HG02759 (cell line): ENCODE measurements at regions not wholly inside any gene's neighbourhood (a gene's known extent, or its start where the extent isn't known, plus 50 kb on each side); places are given as distances from the start of the nearest gene placed in this dataset.
A peak's percentile ranks its signal among the peaks of the same experiment; 100 is the strongest.

Source experiments
- ATAC-seq: cut with Tn5 transposase; IDR thresholded peaks from one replicate; pipeline ENCODE4 v1.9.1; 2021; ENCODE audit warnings: mild to moderate bottlenecking, moderate library complexity; ENCODE audit not compliant: unreplicated experiment

GRCh38 chr6:139569566-139569965 lies 195.1 kb upstream of the CITED2 start:
- no peak for ATAC-seq

GRCh38 chr6:139568956-139569538 lies 194.6 kb upstream of the CITED2 start:
- no peak for ATAC-seq

- ATAC-seq = no peak
Observed at GRCh38 chr6:139568151-139568955, 193.9 kb upstream of the CITED2 start.

GRCh38 chr6:139567095-139567494 lies 192.6 kb upstream of the CITED2 start:
- no peak for ATAC-seq

- ATAC-seq = no peak
Observed at GRCh38 chr6:139565591-139565990, 191.1 kb upstream of the CITED2 start.

GRCh38 chr6:139557547-139557946 lies 183.1 kb upstream of the CITED2 start:
- no peak for ATAC-seq

GRCh38 chr6:139556532-139556931 lies 182.1 kb upstream of the CITED2 start:
- ATAC-seq = no peak

GRCh38 chr6:139553916-139554315 lies 179.5 kb upstream of the CITED2 start:
- ATAC-seq = no peak

GRCh38 chr6:139551376-139551775 lies 176.9 kb upstream of the CITED2 start:
- ATAC-seq = no peak

- ATAC-seq = no peak
Observed at GRCh38 chr6:139550361-139550760, 175.9 kb upstream of the CITED2 start.

- ATAC-seq = no peak
Observed at GRCh38 chr6:139549561-139550070, 175.2 kb upstream of the CITED2 start.

GRCh38 chr6:139547804-139548203 lies 173.4 kb upstream of the CITED2 start:
- ATAC-seq = no peak

GRCh38 chr6:139547122-139547776 lies 172.8 kb upstream of the CITED2 start:
- ATAC-seq = no peak

- ATAC-seq = no peak
Observed at GRCh38 chr6:139546106-139546472, 171.6 kb upstream of the CITED2 start.

GRCh38 chr6:139545206-139546105 lies 171.0 kb upstream of the CITED2 start:
- no peak for ATAC-seq

GRCh38 chr6:139544701-139545057 lies 170.2 kb upstream of the CITED2 start:
- no peak for ATAC-seq

- ATAC-seq = no peak
Observed at GRCh38 chr6:139542351-139542750, 167.9 kb upstream of the CITED2 start.

- ATAC-seq = no peak
Observed at GRCh38 chr6:139540894-139541293, 166.4 kb upstream of the CITED2 start.

- peak; percentile 73 for ATAC-seq
Observed at GRCh38 chr6:139540276-139540675, 165.8 kb upstream of the CITED2 start.

- ATAC-seq = peak; percentile 29
Observed at GRCh38 chr6:139539852-139540251, 165.4 kb upstream of the CITED2 start.

- no peak for ATAC-seq
Observed at GRCh38 chr6:139538366-139538765, 163.9 kb upstream of the CITED2 start.
